ENCODE measurements at regions not wholly inside any gene's neighbourhood (a gene's known extent, or its start where the extent isn't known, plus 50 kb on each side); places are given as distances from the start of the nearest gene placed in this dataset.
"Not testable (repeated sequence)": the region's sequence is repeated elsewhere in the genome, so short reads cannot be mapped to it uniquely, and the experiment has no call there.

- DNase-seq (ENCODE audit: low spot score), result no peak
Measured at GRCh38 chr3:175948041-175948440, 1088.9 kb downstream of the NAALADL2 start.

- no peak for DNase-seq (ENCODE audit: low spot score)
Measured at GRCh38 chr3:175941352-175941751, 1082.2 kb downstream of the NAALADL2 start.

- DNase-seq (ENCODE audit: low spot score), result no peak
Measured at GRCh38 chr3:175940881-175941280, 1081.7 kb downstream of the NAALADL2 start.

GRCh38 chr3:175940243-175940642 is 1081.1 kb downstream of the NAALADL2 start:
- no peak for DNase-seq (ENCODE audit: low spot score)

- not testable (repeated sequence) for DNase-seq (ENCODE audit: low spot score)
Measured at GRCh38 chr3:175937367-175937766, 1078.2 kb downstream of the NAALADL2 start.

- DNase-seq (ENCODE audit: low spot score), result no peak
Measured at GRCh38 chr3:175932586-175932985, 1073.5 kb downstream of the NAALADL2 start.

- DNase-seq (ENCODE audit: low spot score), result no peak
Measured at GRCh38 chr3:175919133-175919532, 1060.0 kb downstream of the NAALADL2 start.

- DNase-seq (ENCODE audit: low spot score), result no peak
Measured at GRCh38 chr3:175916191-175916934, 1057.2 kb downstream of the NAALADL2 start.

- no peak for DNase-seq (ENCODE audit: low spot score)
Measured at GRCh38 chr3:175914785-175915184, 1055.7 kb downstream of the NAALADL2 start.

- no peak for DNase-seq (ENCODE audit: low spot score)
Measured at GRCh38 chr3:175913286-175913685, 1054.2 kb downstream of the NAALADL2 start.

- DNase-seq (ENCODE audit: low spot score), result no peak
Measured at GRCh38 chr3:175911937-175912336, 1052.8 kb downstream of the NAALADL2 start.

- no peak for DNase-seq (ENCODE audit: low spot score)
Measured at GRCh38 chr3:175902226-175902625, 1043.1 kb downstream of the NAALADL2 start.

- no peak for DNase-seq (ENCODE audit: low spot score)
Measured at GRCh38 chr3:175898194-175898593, 1039.1 kb downstream of the NAALADL2 start.

GRCh38 chr3:175896655-175897054 is 1037.5 kb downstream of the NAALADL2 start:
- no peak for DNase-seq (ENCODE audit: low spot score)

- no peak for DNase-seq (ENCODE audit: low spot score)
Measured at GRCh38 chr3:175895731-175896130, 1036.6 kb downstream of the NAALADL2 start.

- DNase-seq (ENCODE audit: low spot score), result no peak
Measured at GRCh38 chr3:175893566-175893965, 1034.4 kb downstream of the NAALADL2 start.

- no peak for DNase-seq (ENCODE audit: low spot score)
Measured at GRCh38 chr3:175890066-175890465, 1030.9 kb downstream of the NAALADL2 start.

- no peak for DNase-seq (ENCODE audit: low spot score)
Measured at GRCh38 chr3:175885231-175885766, 1026.2 kb downstream of the NAALADL2 start.

GRCh38 chr3:175879417-175879816 is 1020.3 kb downstream of the NAALADL2 start:
- DNase-seq (ENCODE audit: low spot score), result no peak

GRCh38 chr3:175869404-175869803 is 1010.3 kb downstream of the NAALADL2 start:
- DNase-seq (ENCODE audit: low spot score), result no peak

- no peak for DNase-seq (ENCODE audit: low spot score)
Measured at GRCh38 chr3:175868626-175869025, 1009.5 kb downstream of the NAALADL2 start.

- no peak for DNase-seq (ENCODE audit: low spot score)
Measured at GRCh38 chr3:175865724-175866123, 1006.6 kb downstream of the NAALADL2 start.

GRCh38 chr3:175861916-175862315 is 1002.8 kb downstream of the NAALADL2 start:
- DNase-seq (ENCODE audit: low spot score), result no peak

All from CD4-positive, alpha-beta T cell treated with Interleukin-15 for 4 hours (primary cell).